Loucy (cell line): ENCODE measurements at regions not wholly inside any gene's neighbourhood (a gene's known extent, or its start where the extent isn't known, plus 50 kb on each side); places are given as distances from the start of the nearest gene placed in this dataset.
"Not testable (repeated sequence)": the region's sequence is repeated elsewhere in the genome, so short reads cannot be mapped to it uniquely, and the experiment has no call there.

Source experiments
- CTCF ChIP-seq: fragments of 200-600 bp; sonication (generic); conservative IDR thresholded peaks from 2 replicates; pipeline ENCODE4 v1.5.1; 2014; ENCODE audit warnings: mild to moderate bottlenecking, antibody characterized with exemption, low read length
- EZH2phosphoT487 ChIP-seq: fragments of 200-600 bp; IDR thresholded peaks from 2 replicates; pipeline ENCODE4 v1.6.1; 2018; ENCODE audit warnings: antibody characterized with exemption, mild to moderate bottlenecking, moderate library complexity, borderline replicate concordance

- not testable (repeated sequence) for TF ChIP-seq CTCF, EZH2phosphoT487
Observed at GRCh38 chr7:73213076-73213475, 95.5 kb downstream of the NSUN5 start.
